ENCODE measurements at regions not wholly inside any gene's neighbourhood (a gene's known extent, or its start where the extent isn't known, plus 50 kb on each side); places are given as distances from the start of the nearest gene placed in this dataset.
A peak's percentile ranks its signal among the peaks of the same experiment; 100 is the strongest.
"Not testable (repeated sequence)": the region's sequence is repeated elsewhere in the genome, so short reads cannot be mapped to it uniquely, and the experiment has no call there.

DNA sequence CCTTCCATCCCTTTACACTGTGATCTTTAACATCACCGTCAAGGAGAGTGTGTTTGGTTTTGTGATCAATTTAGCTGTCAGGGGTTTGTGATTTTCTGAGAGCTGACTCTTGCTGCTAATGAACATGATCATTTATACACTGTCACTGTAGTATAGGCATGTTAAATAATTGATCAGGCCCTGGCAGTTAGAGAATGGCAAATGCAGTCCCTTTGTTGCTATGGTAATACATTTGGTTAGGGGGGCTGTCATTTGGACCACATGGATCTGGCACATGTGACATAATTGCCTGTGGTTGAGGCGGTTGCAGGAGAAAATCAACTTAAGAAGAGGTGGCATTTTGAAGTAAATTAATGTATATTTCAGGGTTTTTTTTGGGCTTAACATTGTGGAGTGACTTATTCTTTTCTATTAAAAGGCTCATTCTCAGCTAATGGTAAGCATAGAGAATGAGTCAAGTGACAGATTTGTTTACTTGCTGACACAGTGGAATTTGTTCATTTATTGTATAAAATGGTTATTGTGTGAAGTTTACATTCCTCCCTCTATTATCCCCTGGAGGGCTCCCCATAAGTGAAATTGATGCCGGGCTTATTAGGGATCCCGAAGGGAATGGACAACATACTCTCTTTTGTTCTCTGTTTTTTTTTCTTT is 114.0 kb downstream of the FHIP1A start:
- no peak for DNase-seq

DNA sequence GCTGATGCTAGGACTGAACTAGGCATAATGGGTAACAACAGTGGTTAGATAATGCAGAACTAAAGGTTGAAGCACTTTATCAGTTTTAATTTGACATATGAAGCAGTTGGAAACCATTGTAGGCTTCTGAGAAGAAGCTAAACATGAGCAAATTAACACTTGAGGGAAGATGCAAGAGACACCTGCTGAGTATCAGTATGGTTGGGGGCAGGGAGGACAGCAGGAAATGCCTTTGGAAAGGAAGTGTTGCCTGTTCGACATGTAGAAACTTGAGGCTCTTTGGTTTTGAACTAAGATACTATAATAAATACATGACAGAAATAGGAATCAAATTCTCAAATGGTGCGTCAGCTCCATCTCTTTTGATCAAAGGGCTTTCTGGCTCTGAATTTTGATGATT is 115.6 kb downstream of the FHIP1A start:
- DNase-seq: no peak

DNA sequence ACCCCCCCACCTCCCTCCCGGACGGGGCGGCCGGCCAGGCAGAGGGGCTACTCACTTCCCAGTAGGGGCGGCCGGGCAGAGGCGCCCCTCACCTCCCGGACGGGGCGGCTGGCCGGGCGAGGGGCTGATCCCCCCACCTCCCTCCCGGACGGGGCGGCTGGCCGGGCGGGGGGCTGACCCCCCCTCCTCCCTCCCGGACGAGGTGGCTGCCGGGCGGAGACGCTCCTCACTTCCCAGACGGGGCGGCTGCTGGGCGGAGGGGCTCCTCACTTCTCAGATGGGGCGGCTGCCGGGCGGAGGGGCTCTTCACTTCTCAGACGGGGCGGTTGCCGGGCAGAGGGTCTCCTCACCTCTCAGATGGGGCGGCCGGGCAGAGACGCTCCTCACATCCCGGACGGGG is 117.5 kb downstream of the FHIP1A start:
- DNase-seq: not testable (repeated sequence)

DNA sequence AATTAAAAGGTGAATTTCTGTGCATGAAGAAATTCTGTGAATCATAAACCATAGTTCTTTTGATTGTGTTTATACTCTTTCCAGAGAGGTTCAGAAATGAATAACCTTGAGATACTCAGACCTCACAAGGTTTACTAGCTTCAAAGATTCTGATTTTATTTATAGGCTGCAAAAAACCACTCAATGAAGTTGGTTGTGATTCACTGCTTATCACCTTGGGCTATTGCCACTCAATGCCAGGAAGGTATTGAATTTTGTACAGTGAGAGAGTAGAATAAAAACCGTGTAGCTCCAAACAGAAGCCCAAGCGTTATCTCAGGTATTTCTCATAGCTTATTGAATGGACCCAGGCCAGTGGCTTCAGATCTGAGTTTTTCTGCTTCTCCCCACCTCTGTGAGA is 118.7 kb downstream of the FHIP1A start:
- no peak for DNase-seq

DNA sequence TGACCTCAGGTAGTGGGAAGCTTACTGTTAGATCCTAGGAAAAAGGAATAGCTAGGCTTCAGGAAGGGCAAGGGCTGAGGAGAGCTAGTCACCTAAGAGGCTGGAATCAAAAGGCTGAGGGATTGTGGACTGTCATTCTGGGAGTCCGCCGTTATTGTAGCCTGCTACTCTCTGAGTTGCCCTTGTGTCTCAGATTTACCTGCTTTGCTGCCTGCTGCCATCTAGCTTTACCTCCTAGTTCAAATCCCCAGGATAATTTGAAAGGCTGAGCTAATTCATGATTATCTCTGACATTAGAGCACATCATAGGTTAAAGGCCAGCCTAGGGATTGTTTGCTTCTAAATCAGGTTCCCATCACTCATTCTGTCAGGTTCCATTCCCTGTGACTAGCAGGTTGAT is 120.2 kb downstream of the FHIP1A start:
- no peak for DNase-seq

DNA sequence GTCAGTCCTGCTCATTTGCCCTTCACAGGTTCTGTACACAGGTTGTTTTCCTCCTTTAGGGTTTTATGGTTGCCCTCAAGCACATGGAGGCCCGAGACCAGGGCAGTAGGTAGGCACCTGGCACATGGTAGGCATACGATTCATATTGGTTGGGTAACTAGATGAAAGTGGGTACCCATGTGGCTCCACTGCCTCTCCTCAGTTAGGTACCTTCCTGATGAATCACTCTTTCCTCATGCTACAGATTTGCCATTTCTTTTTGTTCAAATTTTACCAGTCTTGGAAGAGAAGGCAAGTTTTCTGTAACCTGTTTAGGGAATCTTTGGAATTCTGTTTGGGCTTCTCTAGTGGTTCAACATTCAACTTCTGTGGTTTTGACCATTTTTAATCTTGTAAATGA is 121.3 kb downstream of the FHIP1A start:
- DNase-seq: no peak

DNA sequence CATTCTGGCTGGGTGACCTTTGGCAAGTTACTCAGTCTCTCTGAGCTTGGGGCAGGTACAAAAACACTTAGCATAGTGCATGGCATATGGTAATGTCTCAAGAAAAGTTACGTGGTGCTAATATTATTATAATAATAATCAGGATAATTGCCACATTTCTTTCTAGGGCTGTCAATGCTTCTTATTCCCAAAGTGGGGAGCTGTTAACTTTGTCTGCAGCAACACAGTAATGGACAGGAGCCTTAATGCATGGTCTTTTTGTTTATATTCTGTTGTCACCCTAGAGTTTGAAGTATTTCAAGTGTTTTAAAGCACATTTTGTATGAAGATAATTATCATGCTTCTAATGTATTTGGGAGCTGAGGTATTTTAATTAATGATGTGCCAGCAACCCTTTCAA is 121.8 kb downstream of the FHIP1A start:
- DNase-seq: no peak

DNA sequence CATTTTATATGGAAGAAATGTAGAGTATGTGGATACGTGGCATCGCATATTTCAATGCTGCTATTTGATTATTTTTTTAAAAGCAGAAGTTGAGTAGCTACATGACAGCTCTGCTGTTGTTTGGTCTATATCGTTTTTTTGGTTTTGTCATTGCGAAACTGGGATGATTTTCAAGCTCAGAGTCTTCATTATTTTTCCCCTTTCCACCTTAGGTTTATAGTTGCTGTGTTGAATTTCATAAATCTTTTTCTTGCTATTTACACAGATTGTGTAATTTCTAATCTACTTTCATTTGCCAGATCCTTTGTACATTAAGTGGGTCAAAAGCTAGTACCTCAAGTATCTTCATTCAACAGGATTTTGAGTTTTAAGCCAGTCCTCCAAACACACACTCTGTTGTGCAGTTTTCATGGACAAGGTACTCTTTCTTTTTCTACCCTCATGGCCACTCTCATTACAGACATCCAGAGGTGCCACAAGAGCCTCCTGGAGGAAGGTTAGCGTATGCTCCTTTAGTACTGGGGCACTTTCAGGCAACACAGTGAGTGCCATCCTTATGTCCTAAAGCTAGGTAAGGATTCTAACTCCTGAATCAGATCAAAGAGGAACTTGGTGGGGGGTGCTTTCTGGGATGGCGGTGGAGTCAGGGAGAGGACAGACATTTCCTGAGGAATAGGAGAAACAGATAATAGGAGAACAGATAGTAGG is 123.2 kb downstream of the FHIP1A start:
- DNase-seq: no peak

DNA sequence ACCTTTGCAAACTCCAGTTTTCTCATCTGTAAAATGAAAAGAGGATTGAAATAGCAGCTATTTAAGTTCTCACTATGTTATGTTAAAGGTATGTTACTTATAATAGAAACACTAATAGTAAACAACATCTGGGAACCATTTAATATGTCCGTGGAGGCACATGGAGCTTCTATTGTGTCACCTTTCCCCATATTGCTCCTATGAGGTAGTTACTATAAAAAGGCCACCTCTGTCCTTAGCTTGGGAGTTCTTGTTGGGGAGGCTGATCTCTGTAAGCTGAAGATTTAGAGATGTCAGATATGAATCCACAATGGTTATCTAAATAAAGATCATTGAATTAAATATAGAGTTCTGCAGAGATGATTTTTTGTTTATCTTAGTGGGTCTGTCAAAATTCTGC is 125.2 kb downstream of the FHIP1A start:
- DNase-seq: no peak

DNA sequence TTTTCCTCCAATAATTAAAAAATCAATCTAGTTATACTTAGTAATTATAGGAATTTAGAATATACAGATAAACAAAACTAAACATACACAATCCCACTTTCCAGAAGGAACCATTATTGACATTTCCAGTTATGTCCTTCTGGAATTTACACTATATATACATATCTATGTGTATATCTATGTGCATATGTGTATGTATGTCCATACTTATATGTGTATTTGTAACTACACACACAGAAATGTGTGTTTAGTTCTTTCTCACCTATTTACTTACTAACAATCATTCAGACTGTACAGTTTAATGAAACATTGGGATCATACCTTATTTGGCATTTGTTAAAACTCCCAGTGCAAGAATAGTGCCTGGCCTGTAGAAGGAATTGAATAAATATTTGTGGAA is 126.4 kb downstream of the FHIP1A start:
- no peak for DNase-seq

DNA sequence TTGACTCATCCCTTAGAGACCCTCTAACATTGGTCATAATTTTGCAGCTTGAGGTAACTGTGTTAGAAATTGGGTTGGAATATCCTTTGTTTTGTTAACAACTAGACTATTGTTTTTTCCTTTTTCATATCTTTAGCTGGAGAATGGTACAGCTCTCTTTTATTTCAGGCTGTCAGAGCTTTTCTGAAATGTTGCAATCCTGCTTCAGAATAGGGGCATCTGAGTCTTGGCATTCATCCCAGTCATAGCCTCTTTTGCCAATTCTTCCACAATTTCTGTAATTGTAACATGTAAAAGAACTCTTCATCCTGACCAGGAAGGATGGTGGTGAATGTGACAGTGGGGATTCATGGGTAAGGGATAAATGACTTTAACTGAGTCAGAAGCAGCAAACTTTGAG is 128.7 kb downstream of the FHIP1A start:
- DNase-seq: no peak

DNA sequence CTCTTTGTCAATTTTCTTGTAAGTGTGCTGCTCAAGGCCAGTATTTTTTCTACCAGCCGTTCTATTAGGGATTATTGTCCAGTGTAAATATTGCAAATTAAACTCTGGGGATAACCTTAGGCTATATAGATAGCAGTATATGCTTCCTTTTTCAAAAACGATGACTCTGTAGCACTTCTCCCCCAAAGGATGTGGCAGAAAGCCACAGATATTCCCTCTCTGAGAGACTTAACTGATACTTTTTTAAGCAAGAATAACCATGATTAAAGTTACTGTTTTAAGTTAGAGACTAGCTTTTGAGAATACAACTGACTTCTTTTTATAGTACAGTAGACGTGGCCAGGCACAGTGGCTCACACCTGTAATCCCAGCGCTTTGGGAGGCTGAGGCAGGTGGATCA is 130.0 kb downstream of the FHIP1A start:
- no peak for DNase-seq

DNA sequence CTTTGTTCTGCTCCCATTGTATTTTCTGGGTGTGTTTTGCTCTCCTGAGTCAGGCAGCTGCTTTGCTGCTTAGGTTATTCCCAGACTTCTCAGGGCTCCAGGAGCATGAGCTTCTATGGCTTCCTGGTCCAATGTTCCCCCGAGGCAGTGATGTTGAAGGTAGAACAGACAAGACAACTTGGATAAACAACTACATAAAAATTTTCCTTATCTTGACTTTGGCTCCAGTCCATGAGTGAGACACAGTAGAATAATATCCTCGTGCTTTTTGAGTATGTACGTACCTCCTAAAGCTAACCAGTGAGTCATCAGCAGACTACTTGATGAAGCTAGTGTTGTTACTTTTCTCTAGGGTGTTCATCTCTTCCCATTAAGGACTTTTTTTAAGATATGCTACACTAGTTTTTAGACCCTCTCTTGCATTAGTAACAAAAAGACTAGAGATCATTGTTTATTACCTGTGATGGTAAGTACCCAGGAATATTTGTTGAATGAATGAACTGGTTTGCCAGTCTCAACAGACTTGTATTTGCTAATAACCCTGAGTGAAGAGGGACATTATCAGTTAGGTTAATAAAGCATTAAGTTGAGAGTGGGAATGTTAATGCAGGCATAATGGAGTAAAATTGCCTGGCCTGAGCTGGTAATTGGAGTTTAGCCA is 131.9 kb downstream of the FHIP1A start:
- peak; percentile 80 for DNase-seq

DNA sequence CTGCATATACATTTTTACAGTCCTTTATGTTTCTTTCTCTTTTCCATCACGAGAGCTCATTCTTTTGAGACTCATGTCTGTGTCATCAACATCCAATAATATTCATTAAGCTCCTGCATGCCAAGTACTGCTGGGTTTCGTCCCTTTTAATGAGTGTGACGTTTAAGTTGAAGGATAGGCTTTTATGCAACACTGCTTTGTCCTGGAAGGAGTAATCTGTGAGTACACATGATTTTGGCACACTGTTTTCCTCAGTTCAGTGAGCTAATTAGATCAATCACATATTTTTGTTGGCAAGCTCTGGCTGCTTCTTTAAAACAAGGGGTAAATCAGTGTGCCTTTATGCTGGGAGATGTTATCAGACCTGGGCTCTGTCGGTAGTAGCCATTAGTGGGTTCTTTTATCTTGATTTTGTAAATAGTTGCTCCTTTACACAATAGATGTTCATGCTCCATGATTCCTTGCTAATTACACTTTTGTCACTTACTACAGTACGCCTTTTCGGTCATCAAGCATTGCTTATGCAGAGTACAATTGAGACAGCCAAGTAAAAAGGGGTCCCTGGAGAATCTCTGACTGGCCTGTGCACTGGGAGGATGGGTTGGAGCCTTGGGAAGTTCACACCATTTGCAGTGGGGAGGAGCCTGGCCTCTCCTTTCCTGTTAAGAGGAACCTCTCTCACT is 132.6 kb downstream of the FHIP1A start:
- DNase-seq: no peak

DNA sequence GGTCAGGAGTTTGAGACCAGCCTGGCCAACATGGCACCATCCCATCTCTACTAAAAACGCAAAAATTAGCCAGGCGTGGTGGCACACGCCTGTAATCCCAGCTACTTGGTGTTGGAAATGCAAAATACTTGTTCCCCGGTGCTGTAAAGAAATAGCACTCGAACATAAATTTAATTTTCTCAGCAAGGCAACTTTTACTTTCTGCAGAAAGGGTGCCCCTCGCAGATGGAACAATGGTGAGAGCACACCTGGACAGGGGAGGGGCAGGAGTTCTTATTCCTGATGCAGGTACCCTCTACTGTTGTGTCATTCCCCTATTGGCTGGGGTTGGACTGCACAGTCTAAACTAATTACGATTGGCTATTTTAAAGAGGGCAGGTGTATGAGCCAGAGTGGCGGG is 139.7 kb downstream of the FHIP1A start:
- DNase-seq: no peak

DNA sequence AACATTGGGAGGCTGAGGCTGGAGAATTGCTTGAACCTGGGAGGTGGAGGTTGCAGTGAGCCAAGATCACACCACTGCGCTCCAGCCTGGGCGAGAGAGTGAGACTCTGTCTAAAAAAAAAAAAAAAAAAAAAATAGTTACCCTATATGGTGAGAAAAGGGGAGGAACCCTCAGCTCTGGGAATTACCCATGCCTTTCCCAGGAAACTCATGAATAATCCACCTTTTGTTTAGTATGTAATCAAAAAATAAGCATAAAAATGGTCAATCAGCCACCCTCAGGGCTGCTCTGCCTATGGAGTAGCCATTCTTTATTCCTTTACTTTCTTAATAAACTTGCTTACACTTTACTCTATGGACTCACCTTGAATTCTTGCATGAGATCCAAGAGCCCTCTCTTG is 140.4 kb downstream of the FHIP1A start:
- DNase-seq: not testable (repeated sequence)

DNA sequence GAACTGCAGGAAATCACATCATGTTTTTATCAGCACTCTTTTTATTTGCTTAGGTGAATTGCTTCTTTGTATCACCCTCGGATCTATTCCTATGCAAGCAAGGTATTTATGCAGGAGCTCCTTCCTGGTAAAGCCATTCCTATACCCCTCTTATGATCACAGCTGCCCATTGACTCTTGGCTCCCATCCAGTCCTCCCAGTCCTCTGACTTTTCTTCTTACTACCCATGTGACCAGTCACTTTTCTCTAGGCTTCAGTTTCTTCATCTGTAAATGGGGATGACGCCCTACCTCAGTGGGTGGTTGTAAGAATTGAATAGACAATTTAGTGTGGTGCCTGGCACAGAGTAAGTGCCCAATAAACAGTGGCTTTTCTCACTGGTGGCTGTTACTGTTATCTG is 144.9 kb downstream of the FHIP1A start:
- no peak for DNase-seq

DNA sequence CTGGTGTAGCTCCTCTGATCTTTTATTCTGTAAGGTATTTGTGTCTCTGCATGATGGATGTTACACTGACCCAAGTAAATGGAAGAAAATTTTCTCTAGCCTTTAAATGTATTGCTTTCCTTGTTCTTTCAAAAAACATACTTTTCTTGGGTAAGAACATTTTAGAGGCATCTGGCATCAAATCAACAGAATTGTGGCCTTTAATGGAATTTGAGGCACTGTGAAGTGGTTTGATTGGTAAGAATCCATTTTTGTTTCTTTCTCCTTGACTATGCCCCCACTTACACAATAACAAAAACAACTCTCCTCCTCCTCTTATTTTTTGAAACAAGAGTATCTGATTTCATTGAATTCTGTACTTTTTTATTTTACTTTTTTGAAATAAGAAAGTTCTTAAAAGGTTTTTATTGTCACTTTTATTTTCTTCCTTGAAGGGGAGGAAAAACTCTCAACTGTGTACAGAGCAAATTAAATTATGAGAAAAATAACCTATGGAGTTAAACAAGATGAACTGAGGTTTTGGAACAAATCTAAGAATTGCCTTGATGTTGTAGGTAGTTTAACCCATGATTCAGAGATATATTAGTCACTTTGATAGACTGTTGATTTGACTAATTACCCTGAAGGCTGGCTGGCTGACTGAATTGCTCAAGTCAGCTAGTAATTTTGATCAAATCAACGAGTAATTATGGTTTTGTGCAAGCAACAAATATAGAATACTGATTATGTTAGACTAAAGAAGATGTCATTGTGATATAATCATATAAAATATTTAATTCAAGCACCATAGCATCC is 146.4 kb downstream of the FHIP1A start:
- no peak for DNase-seq

DNA sequence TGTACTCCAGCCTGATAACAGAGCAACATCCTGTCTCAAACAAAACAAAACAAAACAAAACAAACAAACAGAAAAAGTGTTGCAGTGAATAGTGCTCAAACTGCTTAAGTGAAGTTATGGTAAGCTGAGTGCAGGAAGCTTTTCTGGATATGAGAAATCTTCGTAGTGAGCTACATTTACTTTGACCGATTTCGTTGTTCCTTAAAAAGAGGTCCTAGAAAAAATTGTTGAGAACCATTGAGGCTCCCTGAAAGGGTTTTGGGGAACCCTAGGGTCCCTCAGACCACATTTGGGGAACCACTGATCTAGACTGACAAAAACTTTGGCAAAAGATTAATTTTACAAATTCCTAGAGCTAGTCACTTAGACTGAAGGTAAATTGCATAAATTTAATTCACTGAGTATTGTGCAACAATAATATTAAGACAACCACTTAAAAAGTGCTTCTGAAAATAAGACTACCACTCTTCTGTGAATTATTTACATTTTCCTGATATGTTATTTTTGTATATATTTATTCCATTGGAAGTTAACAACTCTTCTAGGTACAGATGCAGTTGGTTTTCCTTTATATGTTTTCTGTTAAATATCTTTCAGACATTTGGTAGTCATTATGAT is 149.6 kb downstream of the FHIP1A start:
- no peak for DNase-seq

DNA sequence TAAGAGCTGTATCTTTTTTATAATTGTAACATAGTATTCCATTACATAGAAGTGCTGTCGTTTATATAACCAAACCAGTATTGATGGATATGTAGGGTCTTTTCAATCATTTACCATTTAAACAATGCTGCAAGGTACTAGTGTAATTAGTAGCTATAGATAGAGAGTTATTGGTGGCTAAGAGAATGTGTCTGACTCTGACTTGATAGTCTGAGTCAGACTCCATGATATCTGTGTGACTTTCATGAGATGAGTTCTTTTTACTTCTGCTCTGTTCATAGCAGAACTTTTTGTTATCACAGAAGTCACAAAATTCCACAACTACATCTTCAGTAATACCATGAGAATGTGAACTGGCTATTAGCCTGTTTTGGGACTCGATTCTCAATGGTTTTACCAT is 150.6 kb downstream of the FHIP1A start:
- no peak for DNase-seq

DNA sequence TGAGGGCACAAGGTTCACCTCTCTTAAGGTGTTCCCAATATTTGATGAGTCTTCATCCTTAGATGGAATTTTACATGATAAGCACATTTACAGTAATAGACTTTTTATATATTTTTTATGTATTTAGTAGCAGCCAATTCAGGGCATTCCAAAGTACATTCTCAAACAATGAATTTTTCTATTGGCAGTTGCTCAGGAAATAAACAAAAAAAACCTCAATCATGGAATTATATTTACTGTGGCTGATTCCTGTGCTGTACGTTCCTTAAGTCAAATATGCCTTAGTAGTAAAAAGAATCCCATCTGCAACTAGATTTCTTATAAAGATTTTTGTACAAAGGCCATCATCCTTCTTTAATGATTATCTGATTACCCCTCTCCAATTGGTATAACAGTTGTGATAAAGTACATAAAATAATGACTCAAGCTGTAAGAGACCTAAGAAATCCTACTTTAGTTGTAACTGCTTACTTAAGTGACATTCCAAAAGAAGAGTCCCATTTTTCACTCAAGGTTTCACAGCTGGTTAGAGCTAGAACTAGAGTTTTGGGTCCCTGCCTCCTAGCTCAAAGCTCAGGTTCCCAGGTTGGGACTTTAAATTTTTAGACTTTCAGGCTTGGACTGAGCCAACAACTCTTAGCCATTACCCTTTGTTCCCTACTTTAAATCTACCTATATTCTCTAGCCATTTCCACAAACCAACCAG is 152.7 kb downstream of the FHIP1A start:
- DNase-seq: no peak

DNA sequence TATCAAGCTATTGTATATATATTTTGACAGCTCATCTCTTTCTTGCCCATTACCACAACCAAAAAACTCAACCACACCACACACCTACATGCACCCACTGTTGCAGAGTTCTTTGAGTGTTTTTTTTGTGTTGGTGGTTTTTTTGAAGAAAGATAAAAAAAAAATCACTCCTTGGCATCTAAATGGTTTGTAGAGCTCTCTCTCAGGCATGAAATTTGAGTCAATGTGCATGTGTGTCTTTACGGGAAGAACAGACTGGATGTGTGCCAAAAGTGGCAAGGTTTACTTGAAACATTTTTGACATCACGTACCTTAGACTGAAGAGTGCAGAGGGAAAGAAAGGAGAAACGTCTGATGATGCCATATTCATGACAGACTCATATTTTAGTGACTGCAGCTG is 154.2 kb downstream of the FHIP1A start:
- no peak for DNase-seq
